GM12878 (cell line): ENCODE measurements at regions not wholly inside any gene's neighbourhood (a gene's known extent, or its start where the extent isn't known, plus 50 kb on each side); places are given as distances from the start of the nearest gene placed in this dataset.

Experiments
- ATAC-seq: fragments of 200-7000 bp; cut with Tn5 transposase; 3 replicates; pipeline ENCODE4 v1.9.1; 2020; ENCODE audit warnings: mild to moderate bottlenecking, moderate library complexity
- BruUV-seq: library from RNA; stranded (reverse); fragments of 400-500 nt; replicated peaks from 2 replicates; lab custom pipeline; 2021; lab: Mats Ljungman, UMichigan
- CTCF ChIA-PET: fragments of 300-600 bp; sonication (Branson Sonifier 250); formaldehyde crosslinking; extraction: SDS; loops from one replicate; lab custom pipeline; 2021; ENCODE audit warnings: inconsistent platforms; lab: Yijun Ruan, JAX
- POLR2A ChIA-PET: fragments of 350-600 bp; formaldehyde crosslinking; extraction: SDS; loops from one replicate; lab custom pipeline; 2021; ENCODE audit warnings: inconsistent platforms; lab: Charles Lee
- RAD21 ChIA-PET: fragments of 300-600 bp; sonication (Branson Sonifier 250); formaldehyde crosslinking; loops from one replicate; lab custom pipeline; 2023; ENCODE audit warnings: antibody characterized with exemption; ENCODE audit not compliant: unreplicated experiment; lab: Charles Lee
- SMC1A ChIA-PET: fragments of 300-600 bp; sonication (Branson Sonifier 250); formaldehyde crosslinking; loops from one replicate; lab custom pipeline; 2023; ENCODE audit not compliant: unreplicated experiment, uncharacterized antibody; lab: Charles Lee
- DNase-seq: peaks from one replicate; pipeline ENCODE4 v3.0.0-alpha.2; 2011; ENCODE audit warnings: low read depth, low spot score
- FAIRE-seq: peaks from 3 replicates; lab custom pipeline; 2011; peaks lifted over from hg19 to GRCh38; lab: Jason Lieb, UNC
- H2AFZ ChIP-seq: 2 replicates; pipeline ENCODE4 v1.6.0; 2011; ENCODE audit warnings: low read depth, low read length, control low read depth; ENCODE audit not compliant: control insufficient read depth
- H3K27ac ChIP-seq: 2 replicates; pipeline ENCODE4 v1.5.1; 2011; ENCODE audit warnings: control low read depth; ENCODE audit not compliant: control insufficient read depth, insufficient read depth
- H3K27me3 ChIP-seq, 2 experiments: replicated peaks in 1 of 2; 2 replicates each; pipeline versions ENCODE4 v1.6.0 to v1.6.1; 2011; ENCODE audit warnings: low read length in 1 of 2; ENCODE audit not compliant: control insufficient read depth in 2 of 2, insufficient read depth in 2 of 2
- H3K36me3 ChIP-seq, 2 experiments: 2 replicates each; pipeline ENCODE4 v1.5.1; 2011; ENCODE audit warnings: low read length in 1 of 2; ENCODE audit not compliant: control insufficient read depth in 2 of 2, insufficient read depth in 2 of 2
- H3K4me1 ChIP-seq: 2 replicates; pipeline ENCODE4 v1.6.1; 2011; ENCODE audit warnings: mild to moderate bottlenecking, low read length, moderate library complexity, mixed read lengths; ENCODE audit not compliant: control insufficient read depth, insufficient read depth
- H3K4me2 ChIP-seq: 2 replicates; pipeline ENCODE4 v1.6.0; 2011; ENCODE audit warnings: control low read depth; ENCODE audit not compliant: control insufficient read depth, insufficient read depth
- H3K4me3 ChIP-seq: fragments of 200-600 bp; sonication (generic); 2 replicates; pipeline ENCODE4 v1.5.1; 2016
- H3K79me2 ChIP-seq: 2 replicates; pipeline ENCODE4 v1.6.0; 2011; ENCODE audit warnings: low read length; ENCODE audit not compliant: control insufficient read depth, insufficient read depth
- H3K9ac ChIP-seq: 2 replicates; pipeline ENCODE4 v1.8.0; 2011; ENCODE audit warnings: low read length, control low read depth, mixed read lengths; ENCODE audit not compliant: control insufficient read depth, insufficient read depth
- H3K9me3 ChIP-seq: replicated peaks from 3 replicates; pipeline ENCODE4 v1.5.1; 2011; ENCODE audit warnings: mild to moderate bottlenecking, low read length; ENCODE audit not compliant: control insufficient read depth, insufficient read depth
- H4K20me1 ChIP-seq: 2 replicates; pipeline ENCODE4 v1.6.0; 2011; ENCODE audit not compliant: control insufficient read depth, insufficient read depth
- BHLHE40 ChIP-seq, 2 experiments: fragments of 450-650 bp in 1 of 2; IDR thresholded peaks; 2 replicates each; pipeline ENCODE4 v1.6.1; 2011 to 2017; ENCODE audit warnings: low read depth in 2 of 2, borderline replicate concordance in 1 of 2, improper control_type of control experiment in 1 of 2, low read length in 1 of 2, mild to moderate bottlenecking in 1 of 2
- CBFB ChIP-seq: IDR thresholded peaks from 2 replicates; pipeline ENCODE4 v1.6.1; 2016; ENCODE audit warnings: antibody characterized with exemption, low read depth
- DPF2 ChIP-seq: fragments of 450-650 bp; IDR thresholded peaks from 2 replicates; pipeline ENCODE4 v1.6.1; 2017; ENCODE audit warnings: mild to moderate bottlenecking
- EED ChIP-seq: sonication (generic); IDR thresholded peaks from 2 replicates; pipeline ENCODE4 v1.6.1; 2016; ENCODE audit warnings: antibody characterized with exemption, low read depth
- GATAD2B ChIP-seq: fragments of 450-650 bp; conservative IDR thresholded peaks from 2 replicates; pipeline ENCODE4 v1.6.1; 2017; ENCODE audit warnings: low read depth, mild to moderate bottlenecking, moderate library complexity
- KLF5 ChIP-seq: fragments of 450-650 bp; IDR thresholded peaks from 2 replicates; pipeline ENCODE4 v1.6.1; 2014; ENCODE audit warnings: mild to moderate bottlenecking; ENCODE audit not compliant: partially characterized antibody
- NR2F1 ChIP-seq: fragments of 450-650 bp; conservative IDR thresholded peaks from 2 replicates; pipeline ENCODE4 v1.6.1; 2017; ENCODE audit warnings: mild to moderate bottlenecking
- PAX5 ChIP-seq: IDR thresholded peaks from 2 replicates; pipeline ENCODE4 v1.6.1; 2011; ENCODE audit warnings: low read depth, low read length, borderline replicate concordance
- RELB ChIP-seq: fragments of 450-650 bp; IDR thresholded peaks from 2 replicates; pipeline ENCODE4 v1.6.1; 2017; ENCODE audit warnings: low read depth, mild to moderate bottlenecking, moderate library complexity
- SPI1 ChIP-seq: IDR thresholded peaks from 2 replicates; pipeline ENCODE4 v1.6.1; 2011; ENCODE audit warnings: low read depth, mild to moderate bottlenecking, low read length, moderate library complexity, borderline replicate concordance; ENCODE audit not compliant: insufficient read depth
- WRNIP1 ChIP-seq: IDR thresholded peaks from 2 replicates; pipeline ENCODE4 v1.6.1; 2011; ENCODE audit warnings: low read depth, low read length, improper control_type of control experiment, borderline replicate concordance
- WGBS: methylation state at CpG from one replicate; pipeline ENCODE4 v1.1.6; 2016; ENCODE audit warnings: low lambda C conversion rate; ENCODE audit not compliant: insufficient replicate concordance, insufficient coverage; ENCODE audit errors: missing lambda C conversion rate; 5-methylcytosine and 5-hydroxymethylcytosine counted together
- in situ Hi-C: fragments of 300-500 bp; cut with MboI; formaldehyde crosslinking; loops from 9 replicates; pipeline ENCODE4 v1.14.3; 2018; ENCODE audit warnings: mixed read lengths
- intact Hi-C: fragments of 100-400 bp; cut with micrococcal nuclease; formaldehyde crosslinking; loops from one replicate; pipeline ENCODE4 v1.14.2; 2022; ENCODE audit not compliant: unreplicated experiment

- no peak for FAIRE-seq
These were observed 239.1 kb upstream of the CEP162 start for GRCh38 chr6:84466511-84466910.

More at GRCh38 chr6:84466511-84466910, 239.1 kb upstream of the CEP162 start:
- H3K4me1 ChIP-seq = no peaks in the 10 kb centered on the region
- TF ChIP-seq DPF2 = no peak
- TF ChIP-seq KLF5 = no peak
- TF ChIP-seq EED = no peak
- no peak for TF ChIP-seq WRNIP1
- no peak for TF ChIP-seq BHLHE40 (IDR thresholded peaks at IDR 0.05; ENCODE audit: borderline replicate concordance in 1 of 2, low read depth in 2 of 2, low read length in 1 of 2)
- no peak for TF ChIP-seq RELB
- no peak for TF ChIP-seq SPI1
- no peak for TF ChIP-seq GATAD2B
- TF ChIP-seq PAX5 = no peak
- no peak for TF ChIP-seq CBFB
- TF ChIP-seq NR2F1 = no peak
- DNase-seq (no peak), ATAC-seq (peak; percentile 44)
- no peaks in the 10 kb centered on the region for H3K9me3 ChIP-seq
- in situ Hi-C loops = no loop called here
- no peak overlapping the region for H3K27ac ChIP-seq
- no TSS peak for BruUV-seq
- POLR2A ChIA-PET = no interaction called here
- CTCF ChIA-PET = interaction anchor here (1.3 to 1.9 kb wide), 3 partner anchors 14 to 103 kb away, joined by 3 to 5 read pairs (median 3); no protein-coding TSS in a partner anchor
- no peaks in the 10 kb centered on the region for H3K79me2 ChIP-seq
- no peaks in the 10 kb centered on the region for H4K20me1 ChIP-seq
- SMC1A ChIA-PET = interaction anchor here (0.8 to 3.2 kb wide), 5 partner anchors 9 to 38 kb away, joined by 3 to 14 read pairs (median 4); no protein-coding TSS in a partner anchor
- H2AFZ ChIP-seq = no peak overlapping the region
- no peak overlapping the region for H3K9ac ChIP-seq
- H3K4me2 ChIP-seq = no peak overlapping the region
- RAD21 ChIA-PET = no interaction called here
- no peak overlapping the region for H3K4me3 ChIP-seq
- WGBS = 0% methylated on average over 4 of the region's 4 CpGs
- H3K27me3 ChIP-seq = no peaks in the 10 kb centered on the region
- intact Hi-C loops = no loop called here
- no peaks in the 10 kb centered on the region for H3K36me3 ChIP-seq
